CD4-positive, alpha-beta T cell treated with Interleukin-6 for 4 hours (primary cell): ENCODE measurements at regions not wholly inside any gene's neighbourhood (a gene's known extent, or its start where the extent isn't known, plus 50 kb on each side); places are given as distances from the start of the nearest gene placed in this dataset.

Source experiments
- DNase-seq: peaks from one replicate; pipeline ENCODE4 v3.0.0-alpha.2; 2020; ENCODE audit warnings: mixed read lengths

DNA sequence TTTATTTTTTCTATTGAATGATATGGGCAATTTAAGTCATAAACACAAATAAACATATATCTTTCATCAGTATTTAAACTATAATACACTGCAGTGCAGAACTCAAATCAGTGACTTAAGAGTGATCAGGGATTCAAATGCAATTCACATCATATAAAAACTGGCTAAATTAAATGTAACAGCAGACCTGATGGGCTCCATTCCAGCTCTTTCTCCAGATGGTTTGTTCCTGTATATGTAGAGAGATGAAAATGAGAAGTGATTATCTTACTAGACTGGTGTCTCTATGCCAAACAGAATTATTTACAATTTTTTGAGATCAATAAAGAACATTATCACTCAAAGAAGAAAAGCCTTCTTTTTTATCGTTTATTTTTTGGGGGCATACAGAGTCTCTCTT is 568.8 kb upstream of the ADARB2 start:
- no peak for DNase-seq

DNA sequence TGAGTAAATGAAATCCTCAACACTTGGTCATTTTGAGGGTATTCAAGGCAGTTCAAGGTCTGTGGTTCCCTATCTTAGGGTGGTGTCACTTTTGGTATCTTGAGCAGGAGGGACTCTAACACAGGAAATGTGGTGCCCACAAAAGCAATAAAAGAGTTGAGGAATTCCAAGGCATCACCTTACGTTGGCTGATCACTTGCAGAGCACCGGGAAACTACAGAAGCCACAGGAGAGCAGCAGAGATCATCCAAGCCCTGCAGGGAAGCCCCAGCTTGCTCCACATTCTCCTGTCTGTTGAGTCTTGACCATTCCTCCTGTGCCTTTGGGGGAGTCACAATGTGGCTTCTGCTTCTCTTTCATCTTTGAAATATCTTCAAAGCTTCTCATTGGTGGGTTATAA is 565.8 kb upstream of the ADARB2 start:
- DNase-seq: no peak

DNA sequence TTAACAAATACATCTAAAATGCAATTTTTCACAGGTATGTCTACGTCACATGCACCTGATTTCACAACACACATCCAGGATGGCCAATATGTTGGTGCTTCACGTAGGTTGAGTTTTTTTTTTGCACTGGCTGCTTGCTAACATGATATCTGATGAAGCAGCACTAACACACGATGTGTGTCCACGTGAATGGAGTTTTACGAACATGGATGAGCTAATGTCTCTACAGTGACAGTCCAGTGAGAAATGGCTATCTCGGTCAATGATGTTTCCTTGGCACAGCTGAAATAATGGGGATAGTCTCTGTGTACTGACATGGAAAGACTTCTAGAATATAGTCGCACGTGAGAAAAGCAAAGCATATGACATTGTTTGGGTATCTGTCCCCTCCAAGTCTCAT is 563.9 kb upstream of the ADARB2 start:
- no peak for DNase-seq

- no peak for DNase-seq
Observed at GRCh38 chr10:2300231-2300630, 562.9 kb upstream of the ADARB2 start.

DNA sequence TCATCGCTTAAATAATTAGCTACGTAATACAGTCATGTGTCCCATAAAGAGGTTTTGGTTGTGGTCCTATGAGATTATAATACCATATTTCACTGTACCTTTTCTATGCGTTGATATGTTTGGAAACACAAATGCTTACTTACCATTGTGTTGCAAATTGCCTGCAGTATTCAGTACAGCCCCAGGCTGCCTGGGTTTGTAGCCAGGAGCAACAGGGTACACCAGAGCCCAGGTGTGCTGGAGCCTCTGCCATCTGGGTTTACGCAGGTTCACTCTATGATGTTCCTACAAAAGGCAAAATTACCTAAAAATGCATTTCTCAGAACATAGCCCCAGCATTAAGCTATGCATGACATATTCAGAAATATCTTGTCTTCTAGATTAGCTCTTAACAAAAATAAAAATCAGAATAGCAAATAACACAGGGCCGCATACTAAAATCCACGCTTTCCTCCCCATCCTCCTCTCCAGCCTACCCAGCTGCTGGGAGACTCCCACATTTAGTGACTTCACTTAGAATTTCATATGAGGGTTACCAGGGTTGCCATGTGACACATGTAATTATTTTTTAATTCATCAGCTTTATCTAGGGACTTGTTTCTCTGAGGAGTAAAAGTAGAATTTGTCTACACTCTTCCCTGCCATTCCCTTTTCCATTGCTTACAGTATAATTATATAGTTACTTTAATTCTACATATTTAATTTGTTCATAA is 559.0 kb upstream of the ADARB2 start:
- DNase-seq: no peak

- DNase-seq: no peak
Observed at GRCh38 chr10:2294739-2295138, 557.4 kb upstream of the ADARB2 start.

- no peak for DNase-seq
Observed at GRCh38 chr10:2284071-2284470, 546.7 kb upstream of the ADARB2 start.

DNA sequence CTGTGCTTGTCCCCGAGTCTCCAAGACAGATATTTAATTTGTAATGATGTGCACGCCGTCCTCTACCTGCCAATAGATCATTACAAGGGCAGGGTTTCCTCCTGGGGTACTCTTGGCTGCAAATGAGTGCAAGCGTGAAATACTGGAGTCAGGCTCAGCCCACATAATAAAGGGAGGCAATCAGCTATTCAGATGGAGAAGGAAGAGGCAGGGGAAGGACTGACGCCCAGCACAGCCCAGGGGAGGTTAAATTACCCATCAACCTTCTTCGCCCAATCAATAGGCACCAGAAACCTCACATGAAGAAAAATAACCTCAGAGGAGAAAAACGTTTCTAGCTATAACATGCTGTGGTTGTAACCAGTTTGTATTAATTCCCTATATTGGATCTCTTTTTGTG is 544.9 kb upstream of the ADARB2 start:
- DNase-seq: no peak

DNA sequence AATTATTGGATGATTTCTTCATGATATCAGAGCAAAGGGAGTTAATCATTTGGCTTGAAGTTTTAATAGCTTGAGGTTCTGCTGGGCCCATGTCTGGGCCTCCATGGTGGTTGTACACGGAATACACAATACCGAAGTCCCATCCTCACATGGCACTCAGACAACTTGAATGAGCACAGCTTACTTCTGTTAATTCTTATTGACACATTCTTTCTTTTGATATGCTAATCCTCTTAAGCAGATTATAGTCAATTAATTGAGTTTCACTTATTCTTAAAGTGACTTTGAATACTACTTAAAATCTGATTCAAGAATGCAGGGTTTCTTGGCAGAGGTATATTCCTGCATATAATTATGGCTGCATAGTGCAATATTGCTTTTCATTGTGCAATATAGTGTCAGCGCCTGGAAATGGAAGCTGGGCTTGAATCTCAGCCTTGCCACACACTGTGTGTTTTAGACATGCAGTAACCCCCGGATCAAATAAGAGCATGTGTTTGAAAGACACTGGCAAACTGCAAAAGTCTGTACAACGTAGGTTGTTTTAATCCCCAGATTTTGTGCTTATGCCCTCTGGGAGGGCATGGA is 543.5 kb upstream of the ADARB2 start:
- no peak for DNase-seq

- DNase-seq: no peak
Observed at GRCh38 chr10:2279711-2280110, 542.4 kb upstream of the ADARB2 start.

DNA sequence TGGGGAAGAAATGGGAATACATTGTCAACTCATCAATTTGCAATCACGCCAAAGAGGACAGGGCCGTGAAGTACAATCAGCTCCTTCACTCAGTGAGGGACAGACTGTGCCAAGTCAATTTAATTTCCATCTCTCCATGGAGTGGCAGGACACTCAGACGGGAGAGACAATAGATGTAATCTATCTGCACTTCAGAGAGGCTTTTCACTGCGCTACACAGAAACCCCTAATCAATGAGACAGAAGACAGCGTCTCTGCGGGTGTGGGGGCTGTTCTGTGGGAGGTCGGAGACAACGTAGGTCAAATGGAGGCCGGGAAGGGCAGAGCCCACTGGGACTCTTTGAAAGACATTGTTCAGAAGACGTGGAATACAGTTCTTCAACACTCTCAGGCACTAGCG is 541.0 kb upstream of the ADARB2 start:
- DNase-seq: no peak

GRCh38 chr10:2263561-2263960 is 526.2 kb upstream of the ADARB2 start:
- DNase-seq: no peak

DNA sequence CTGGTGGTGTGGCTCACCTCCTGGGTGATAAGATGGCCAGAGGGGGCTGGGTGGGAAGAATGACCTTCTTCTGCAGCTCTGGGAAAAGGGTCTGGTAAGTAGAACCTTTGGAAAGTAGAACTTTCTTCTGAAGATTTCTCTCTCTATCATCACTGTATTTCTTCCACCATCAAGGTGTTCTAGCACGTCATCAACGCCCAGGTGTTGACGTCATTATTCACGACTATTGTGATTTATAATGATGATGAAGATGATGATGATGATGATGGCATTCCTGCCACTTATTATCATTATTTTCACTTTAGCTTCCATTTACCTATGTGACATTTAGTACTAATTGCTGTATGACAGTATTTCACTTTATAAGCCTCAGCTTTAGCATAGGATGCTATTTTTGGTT is 525.6 kb upstream of the ADARB2 start:
- no peak for DNase-seq

GRCh38 chr10:2262333-2262732 is 525.0 kb upstream of the ADARB2 start:
- DNase-seq: no peak

- DNase-seq: no peak
Observed at GRCh38 chr10:2256241-2256640, 518.9 kb upstream of the ADARB2 start.

DNA sequence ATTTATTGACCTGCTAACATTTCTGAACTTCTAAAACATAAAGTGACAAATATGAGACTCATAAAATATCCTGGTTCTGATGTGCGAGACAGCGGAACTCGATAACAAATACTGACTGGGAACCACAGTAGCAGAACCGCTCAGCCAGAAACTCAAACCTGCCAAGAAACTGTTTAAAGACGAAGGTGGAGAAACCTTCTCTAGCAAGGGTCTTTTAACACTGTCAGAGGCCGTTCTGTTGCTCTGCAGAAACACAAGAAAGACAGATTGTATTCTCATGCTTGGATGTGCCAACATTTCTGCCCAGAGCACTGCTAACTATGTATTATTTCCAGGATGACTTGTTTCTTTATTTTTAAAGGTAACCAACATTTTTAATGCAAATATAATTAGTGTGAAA is 514.8 kb upstream of the ADARB2 start:
- DNase-seq: no peak

- DNase-seq: no peak
Observed at GRCh38 chr10:2251631-2252030, 514.3 kb upstream of the ADARB2 start.

DNA sequence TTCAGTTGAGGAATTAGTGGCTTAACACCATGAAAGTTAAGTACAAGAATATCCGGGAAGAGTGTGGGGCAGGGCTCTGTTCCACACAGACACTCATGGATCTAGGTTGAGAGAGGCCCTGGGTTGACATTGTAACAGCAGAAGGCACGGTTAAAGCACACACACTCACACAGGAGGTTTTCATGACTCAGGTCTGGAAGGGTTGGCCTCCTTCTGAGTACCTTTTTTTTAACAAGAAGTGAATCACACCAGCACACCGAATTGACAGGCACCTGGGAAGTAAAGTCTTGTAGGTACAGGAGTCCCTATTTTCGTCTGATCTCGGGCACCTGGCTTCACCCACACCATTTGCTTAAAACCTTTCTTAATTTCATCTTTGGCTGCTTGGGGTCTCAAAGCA is 509.4 kb upstream of the ADARB2 start:
- no peak for DNase-seq

DNA sequence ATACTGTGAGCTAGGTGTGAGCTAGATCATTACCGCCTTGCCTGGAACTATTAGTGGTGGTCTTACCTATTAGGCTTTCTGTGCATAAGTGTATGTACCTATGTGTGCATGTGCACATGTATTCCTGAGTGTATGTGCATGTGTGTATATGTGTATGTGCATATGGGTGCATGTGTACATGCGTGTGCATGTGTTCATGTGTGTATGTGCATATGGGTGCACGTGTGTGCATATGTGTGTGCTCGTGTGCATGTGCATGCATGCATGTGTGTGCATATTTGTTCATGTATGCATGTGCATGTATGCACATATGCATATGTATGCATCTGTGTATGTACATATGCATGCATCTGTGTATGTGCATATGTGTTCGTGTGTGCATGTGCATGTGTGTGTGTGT is 508.3 kb upstream of the ADARB2 start:
- DNase-seq: no peak

GRCh38 chr10:2244471-2244870 is 507.1 kb upstream of the ADARB2 start:
- no peak for DNase-seq

GRCh38 chr10:2236876-2237275 is 499.6 kb upstream of the ADARB2 start:
- DNase-seq: no peak

DNA sequence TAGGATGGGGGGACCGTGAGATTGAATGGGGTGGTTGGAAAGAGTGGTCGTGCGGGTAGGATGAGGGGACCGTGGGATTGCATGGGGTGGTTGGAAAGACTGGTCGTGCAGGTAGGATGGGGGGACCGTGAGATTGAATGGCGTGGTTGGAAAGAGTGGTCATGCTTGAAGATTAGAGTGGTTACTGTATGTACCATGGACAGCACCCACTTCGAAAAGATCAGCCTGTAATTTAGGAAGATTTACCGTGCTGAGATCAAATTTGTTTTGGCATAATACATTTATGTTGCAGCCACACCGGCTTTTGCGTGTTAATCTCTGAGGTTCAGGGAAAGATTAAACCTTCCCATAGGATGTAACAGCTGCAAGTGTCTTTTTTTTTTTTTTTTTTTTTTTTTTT is 495.2 kb upstream of the ADARB2 start:
- no peak for DNase-seq

GRCh38 chr10:2230478-2230877 is 493.2 kb upstream of the ADARB2 start:
- no peak for DNase-seq

GRCh38 chr10:2228320-2228901 is 491.1 kb upstream of the ADARB2 start:
- DNase-seq: no peak

GRCh38 chr10:2225609-2226008 is 488.3 kb upstream of the ADARB2 start:
- no peak for DNase-seq
